ENCODE measurements at regions not wholly inside any gene's neighbourhood (a gene's known extent, or its start where the extent isn't known, plus 50 kb on each side); places are given as distances from the start of the nearest gene placed in this dataset.
"Not testable (repeated sequence)": the region's sequence is repeated elsewhere in the genome, so short reads cannot be mapped to it uniquely, and the experiment has no call there.

DNA sequence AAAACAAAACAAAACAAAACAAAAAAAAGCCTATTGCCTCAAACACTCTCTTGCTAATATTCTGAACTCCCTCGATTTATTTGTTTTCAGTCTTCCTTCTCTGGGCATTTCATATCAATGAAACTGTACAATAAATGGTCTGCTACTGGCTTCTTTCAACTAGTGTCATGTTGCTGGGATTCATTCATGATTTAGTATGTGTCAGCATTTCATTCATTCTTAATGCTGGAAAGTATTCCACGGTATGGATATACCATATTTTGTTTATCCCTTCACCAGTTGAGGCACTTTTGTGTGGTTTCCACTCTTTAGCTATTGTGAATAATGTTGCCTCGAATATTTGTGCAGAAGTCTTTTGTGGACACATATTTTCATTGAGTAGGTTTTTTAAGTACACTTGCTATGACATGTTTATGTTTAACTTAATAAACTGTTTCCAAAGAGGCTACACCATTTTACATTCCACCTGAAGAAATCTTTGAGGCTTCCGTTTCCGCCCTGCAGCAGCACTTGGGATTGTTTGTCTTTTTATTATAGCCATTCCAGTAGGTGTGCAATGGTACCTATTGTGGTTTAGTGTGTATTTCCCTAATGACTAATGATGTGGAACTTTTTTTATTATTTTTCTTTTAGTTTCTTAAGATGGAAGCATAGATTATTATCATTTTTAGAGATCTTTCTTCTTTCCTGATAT lies 543.6 kb upstream of the SOX11 start:
- no peak for DNase-seq (ENCODE audit: low spot score)

DNA sequence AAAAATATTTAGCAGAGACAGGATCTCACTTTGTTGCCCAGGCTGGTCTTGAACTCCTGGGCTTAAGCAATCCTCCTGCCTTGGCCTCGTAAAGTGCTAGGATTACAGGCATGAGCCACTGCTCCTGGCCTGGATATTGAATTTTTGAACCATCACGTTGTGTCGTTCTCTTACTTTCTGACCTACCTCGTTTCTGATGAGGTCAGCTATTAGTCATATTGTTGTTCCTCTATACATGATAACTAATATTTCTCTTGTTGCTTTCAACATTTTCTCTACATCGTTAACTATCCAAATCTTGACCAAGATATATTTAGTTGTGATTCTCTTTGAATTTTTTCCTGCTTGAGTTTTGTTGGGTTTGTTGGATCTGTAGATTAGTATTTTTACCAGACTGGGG lies 541.3 kb upstream of the SOX11 start:
- DNase-seq (ENCODE audit: low spot score) = no peak

DNA sequence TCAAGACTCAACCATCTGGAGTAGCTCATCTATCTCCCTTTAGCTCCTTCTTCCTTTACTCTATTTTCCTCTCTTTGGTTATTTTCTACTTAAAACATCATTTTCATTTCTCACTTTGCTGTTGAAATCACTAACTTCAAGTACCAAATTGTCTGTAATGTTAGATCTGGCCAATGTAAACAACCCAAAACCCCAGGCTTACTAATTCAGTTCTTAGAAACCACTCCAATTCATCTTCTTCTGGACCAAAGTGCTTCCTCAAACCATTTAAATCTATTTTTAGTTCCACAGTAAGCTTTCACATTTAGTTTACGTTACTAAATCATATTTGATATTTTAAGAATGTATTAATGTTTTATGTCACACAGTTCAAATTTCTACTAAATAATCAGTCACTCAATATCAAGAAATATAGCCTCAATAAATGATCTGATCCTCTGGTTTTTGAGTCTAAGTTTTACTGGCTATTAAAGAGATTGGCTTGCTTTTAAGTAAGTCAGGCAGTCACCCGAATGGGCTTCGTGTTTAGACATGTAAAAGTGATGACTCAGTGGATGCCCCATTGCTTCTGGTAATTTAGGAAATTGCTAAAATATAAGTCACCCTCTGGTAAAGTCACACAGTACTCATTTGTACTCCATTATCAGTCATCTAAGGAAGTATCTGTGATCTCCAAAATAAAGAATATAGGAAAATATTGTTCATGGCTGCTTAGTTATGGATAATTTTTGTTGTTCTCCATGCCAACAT lies 527.2 kb upstream of the SOX11 start:
- DNase-seq (ENCODE audit: low spot score) = no peak

DNA sequence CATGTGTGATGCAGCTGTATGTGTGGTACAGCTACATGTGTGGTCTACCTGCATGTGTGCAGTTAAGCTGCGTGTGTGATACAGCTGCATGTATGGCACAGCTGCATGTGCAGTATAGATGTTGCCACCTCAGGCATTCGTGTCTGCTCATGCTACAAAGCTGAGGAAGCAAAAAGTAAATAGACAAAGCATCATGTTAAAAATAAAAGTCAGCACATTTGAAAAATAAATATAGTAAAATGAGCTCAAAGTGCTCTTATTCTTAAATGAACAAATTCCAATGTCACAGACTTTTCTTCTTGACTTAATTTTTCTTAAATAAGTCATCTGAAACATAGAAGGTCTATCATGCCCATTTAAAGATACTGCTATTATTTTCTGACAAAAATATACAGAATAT lies 519.3 kb upstream of the SOX11 start:
- DNase-seq (ENCODE audit: low spot score) = no peak

DNA sequence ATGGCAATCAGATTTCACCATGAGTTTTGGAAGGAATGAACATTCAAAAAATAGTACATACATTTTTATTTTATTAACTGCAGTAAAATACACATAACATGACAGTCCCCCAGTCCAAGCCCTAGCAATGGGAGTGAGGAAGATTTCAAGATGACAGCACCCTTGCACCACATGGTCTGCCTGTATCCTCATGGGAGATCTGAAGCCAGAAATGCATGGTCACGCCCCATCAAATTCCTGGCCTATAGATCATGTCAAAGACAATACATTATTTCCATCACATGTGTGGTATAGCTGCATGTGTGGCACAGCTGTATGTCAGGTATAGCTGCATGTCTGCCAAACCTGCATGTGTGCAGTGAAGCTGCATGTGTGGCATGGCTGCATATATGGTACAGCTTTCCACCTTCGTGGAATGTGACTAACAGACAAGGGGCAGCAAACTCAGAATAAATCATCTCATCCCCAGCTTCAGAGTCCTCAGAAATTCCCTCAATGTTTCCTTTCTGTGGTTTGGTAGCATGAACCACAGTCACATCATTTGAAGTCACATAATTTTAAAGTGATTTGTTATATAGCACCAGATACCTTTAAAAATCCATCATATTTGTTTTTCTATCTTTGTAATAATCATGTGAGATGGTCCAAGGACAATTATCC lies 518.2 kb upstream of the SOX11 start:
- no peak for DNase-seq (ENCODE audit: low spot score)

DNA sequence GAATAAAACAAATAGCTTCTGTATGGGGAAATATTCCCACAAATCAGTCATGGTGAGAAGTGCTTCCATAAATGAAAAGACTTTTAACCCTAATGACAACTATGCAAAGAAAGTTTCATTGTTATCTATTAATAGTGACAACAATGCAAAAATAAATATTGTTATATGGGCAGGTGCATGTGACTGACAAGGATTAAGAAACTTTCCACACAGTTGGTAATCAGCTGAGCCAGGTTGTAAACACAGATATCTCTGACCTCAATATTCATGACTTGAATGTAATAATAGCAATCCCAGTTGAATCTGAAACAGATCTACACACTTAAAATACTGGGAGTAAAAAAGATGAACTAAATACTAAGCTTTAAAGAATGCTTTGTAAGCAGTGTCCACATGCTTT lies 517.0 kb upstream of the SOX11 start:
- no peak for DNase-seq (ENCODE audit: low spot score)

DNA sequence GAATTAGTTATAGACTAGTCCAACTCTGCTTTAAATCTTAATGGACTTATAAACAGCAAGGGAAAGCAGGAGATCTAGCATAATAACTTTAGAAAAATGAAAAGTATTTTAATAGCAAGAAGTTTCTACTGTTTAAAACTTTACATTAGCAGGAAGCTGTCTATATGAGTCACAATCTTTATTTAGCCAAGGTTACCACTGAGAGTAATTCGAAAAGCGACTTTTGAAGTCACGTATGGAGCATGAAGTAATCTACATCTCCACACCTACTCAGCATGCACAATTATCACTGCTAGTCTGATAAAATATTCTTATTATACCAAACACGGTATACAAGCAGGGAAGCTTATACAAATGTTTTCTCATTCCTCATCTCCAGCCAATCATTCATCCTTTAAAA lies 515.4 kb upstream of the SOX11 start:
- no peak for DNase-seq (ENCODE audit: low spot score)

DNA sequence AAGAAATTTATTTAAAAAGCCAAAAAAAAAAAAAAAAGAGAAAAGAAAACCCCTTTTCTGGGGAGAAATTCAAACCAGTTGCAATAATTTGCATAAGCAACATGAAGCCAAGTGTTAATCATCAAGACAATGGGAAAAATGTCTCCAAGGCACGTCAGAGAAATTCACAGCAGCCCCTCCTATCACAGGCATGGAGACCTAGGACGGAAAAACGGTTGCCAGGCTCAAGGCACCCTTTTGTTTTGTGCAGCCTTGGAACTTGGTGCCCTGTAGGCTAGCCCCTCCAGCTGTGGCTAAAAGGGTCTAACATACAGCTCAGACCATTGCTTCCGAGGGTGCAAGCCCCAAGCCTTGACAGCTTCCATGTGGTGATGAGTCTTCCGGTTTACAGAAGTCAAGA lies 509.2 kb upstream of the SOX11 start:
- no peak for DNase-seq (ENCODE audit: low spot score)

DNA sequence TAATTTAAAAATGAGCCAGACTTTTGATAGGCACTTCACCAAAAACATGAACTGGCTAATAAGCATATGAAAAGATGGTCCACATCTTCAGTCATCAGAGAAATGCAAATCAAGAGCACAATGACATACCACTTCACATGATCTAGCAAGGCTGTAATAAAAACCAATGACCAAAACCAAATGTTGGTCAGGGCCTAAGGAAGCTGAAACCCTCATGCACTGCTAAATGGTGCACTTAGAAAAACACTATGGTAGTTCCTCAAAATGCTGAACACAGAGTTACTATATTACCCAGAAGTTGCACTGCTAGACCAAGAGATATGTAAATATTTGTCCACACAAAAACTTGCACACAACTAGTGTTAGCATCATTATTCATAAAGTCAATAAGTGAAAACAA lies 504.9 kb upstream of the SOX11 start:
- DNase-seq (ENCODE audit: low spot score) = no peak

DNA sequence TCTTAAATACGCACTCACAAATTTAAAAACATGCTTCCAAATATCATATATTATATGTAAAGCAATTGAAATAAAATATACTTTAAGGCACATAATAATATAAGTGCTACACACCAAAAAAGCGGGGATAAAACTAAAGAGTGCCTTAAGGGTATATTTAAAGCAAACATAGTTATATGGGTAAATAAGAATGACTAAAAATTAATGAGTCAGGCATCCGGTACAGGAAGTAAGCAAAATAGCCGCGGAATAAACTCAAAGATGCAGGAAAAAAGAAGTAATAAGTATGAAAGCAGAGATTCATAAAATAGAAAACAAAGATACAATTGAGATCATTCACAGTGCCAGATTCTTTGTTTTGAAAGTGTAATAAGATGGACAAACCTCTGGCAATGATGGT lies 503.5 kb upstream of the SOX11 start:
- DNase-seq (ENCODE audit: low spot score) = no peak

DNA sequence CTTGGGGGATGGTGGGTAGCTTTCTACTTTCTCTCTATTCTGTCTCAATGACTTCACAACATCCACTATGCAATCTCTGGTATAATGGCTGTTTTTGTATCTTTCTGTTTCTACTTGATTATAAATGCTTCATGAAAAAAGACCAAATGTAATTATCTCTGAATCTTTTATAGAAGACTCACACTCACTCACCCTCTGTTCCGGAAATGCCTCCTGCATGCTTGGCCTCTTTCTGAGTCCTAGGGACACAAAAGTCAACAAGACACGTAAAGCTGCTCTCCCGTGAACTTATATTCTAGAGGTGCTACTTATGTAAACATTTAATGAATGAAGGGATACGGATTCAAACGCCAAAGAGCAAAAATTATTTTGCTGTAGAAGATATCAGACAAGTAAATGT lies 502.2 kb upstream of the SOX11 start:
- DNase-seq (ENCODE audit: low spot score) = no peak

DNA sequence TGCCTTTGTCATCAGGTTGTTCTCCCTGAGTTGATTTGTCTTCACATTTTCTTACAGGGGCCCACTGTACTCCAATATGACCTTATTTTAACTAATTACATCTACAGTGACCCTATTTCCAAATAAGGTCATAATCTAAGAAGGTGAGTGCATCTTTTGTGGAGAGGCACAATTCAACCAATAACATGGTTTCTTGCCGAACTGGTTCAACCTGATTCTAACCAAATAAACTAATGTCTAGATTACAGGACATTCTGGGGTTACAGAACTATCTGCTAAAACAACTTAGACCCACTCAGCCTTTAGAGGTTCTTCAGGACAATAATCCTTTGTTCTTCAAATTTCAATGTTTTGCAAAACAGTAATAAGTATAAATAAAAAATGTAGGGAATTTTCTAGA lies 496.5 kb upstream of the SOX11 start:
- no peak for DNase-seq (ENCODE audit: low spot score)

DNA sequence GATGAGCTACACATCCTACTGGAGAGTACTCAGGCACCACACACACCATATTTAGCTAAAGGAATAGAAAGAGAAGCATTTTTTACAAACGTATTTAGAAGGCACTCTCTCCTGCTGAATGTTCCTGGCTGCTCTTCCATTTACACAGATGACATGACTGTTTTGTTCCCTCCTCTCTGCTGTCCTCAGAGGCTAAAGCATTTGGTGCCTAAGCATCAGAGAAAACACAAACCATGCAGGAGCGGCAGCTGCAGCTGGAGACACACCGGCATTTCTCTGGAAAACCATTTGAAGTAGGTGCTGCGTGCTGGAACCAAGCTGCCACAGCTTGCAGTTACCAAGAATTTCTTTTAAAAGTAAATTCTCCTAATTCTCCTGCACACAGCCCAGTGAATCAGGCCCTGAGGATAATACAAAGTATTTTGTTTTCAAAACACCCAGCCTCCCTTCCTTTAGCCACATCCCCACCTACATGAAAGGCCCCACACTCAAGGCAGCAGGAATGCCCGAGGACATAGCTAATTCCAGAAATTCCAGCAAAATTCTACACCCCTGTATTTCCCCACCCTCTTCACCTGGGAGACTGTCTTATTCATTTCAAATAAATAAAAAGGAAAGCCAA lies 488.9 kb upstream of the SOX11 start:
- DNase-seq (ENCODE audit: low spot score) = no peak

DNA sequence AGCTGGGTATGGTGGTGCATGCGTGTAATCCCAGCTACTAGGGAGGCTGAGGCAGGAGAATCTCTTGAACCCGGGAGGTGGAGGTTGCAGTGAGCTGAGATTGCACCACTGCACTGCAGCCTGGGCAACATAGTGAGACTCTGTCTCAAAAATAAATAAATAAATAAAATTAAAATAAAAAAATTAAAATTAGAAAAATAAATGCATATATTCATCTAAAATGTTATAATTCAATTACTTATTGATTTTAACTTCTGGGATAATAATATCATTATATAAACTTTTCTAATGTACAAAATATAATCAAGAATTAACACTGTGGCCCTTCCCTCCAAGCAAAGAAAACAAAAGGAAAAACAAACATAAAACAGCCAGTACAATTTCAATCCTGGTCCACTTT lies 485.4 kb upstream of the SOX11 start:
- DNase-seq (ENCODE audit: low spot score) = not testable (repeated sequence)

DNA sequence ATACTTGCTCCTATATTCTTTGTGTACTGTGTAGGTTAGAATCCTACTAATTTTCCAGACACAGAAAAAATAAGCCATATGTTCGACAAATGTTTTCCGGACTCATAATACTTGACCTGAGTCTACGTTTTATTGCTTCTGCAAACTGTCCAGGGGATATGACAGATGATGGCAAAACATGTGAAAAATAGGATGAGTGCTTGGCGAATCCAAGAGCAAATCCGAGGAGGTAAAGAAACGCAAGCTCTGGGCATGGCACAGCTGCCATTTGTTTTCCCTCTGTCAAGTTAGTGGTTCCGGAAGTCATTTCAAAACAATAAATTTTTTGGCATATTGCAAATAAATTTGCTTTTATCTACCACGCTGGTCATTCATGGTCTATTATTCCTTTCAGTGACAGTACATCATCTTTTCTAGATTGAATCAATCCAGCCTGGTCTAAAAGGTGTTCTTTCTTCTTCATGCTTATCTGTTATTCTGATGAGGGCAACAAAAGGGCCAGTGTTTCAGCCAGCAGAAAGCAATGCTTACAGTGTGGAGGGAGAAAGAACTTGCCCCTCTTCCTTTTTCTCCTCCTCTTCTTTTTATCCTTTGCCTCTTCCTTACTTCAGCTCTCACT lies 476.1 kb upstream of the SOX11 start:
- no peak for DNase-seq (ENCODE audit: low spot score)

DNA sequence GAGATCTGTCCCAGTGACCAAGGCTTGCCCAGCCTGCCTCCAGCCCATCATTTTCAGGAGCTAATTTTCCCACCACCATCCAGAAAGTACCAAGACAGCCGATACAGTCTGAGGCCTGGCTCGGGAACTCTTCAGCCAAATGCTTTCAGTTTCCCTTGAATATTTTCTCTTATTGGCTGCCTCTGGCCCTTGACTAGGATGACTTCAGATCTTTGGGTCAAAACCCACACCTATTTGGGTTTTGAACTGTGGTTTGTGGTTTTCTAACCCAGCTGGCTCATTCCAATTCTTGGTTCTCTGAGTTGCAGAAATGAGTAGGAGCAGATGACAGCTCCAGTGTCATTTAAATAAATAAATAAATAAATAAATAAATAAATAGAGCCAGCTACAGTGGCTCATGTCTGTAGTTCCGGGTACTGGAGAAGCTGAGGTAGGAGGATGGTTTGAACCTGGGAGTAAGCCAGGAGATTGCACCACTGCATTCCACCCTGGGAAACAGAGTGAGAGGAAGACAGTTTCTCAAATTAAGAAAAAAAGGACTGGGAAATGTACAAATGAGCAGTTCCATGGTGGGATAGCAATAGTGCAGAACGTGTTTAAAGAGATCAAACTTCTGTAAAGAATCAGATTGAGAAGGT lies 465.0 kb upstream of the SOX11 start:
- DNase-seq (ENCODE audit: low spot score) = no peak

DNA sequence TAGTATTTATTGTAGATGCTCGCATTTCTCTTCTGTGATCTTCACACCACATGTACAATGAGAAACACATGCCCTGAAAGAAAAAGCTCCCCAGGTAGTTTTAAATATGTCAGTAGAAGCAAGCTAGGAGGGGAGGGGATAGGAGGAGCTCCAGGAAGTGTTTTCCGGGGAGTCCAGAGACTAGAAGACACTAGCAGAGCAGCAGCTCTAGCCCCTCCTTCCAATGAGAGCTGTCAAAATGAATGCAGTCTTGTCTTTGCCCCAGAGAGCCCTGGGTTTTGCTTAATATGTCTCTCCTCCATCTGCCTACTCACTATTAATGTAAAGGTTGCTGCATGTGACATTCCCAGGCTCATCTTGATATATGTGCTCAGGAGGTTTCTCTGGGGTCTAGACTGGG lies 462.6 kb upstream of the SOX11 start:
- no peak for DNase-seq (ENCODE audit: low spot score)

DNA sequence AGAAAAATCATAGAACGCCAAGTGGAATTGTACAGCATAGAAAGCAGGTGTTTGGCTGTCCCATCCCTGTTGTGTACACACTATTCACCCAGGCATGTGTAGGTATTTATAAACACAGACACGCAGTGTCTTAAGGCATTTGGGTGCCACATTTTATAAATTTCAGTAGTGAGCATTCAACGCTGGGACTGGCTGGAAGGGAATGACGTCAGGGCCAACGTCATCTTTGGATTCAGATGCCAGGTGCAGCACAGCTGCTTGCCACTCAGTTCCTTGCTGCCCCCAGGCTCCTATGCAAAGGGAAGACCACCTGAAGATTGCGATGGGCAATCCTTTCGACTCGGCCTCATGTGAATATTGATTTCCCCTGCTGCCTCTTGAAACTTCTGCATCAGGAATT lies 461.7 kb upstream of the SOX11 start:
- DNase-seq (ENCODE audit: low spot score) = no peak

DNA sequence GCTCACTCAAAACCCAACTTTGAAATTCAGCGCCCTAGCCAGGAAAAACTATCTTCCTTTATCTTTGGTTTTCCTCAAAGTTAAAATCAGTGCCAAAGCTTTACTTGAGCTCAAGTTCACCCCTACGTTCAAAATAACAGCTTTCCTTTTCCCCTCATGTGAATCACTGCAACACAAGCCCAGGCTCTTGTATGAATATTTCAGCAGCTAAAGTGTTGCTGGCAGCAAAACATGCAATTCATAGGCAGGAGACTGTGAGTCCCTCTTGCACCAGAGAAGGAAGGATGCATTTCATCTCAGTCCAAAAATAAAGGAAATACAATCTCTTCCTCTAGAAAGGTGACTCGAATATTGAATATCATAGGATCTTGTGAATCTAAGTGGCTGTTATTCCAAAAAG lies 461.3 kb upstream of the SOX11 start:
- no peak for DNase-seq (ENCODE audit: low spot score)

DNA sequence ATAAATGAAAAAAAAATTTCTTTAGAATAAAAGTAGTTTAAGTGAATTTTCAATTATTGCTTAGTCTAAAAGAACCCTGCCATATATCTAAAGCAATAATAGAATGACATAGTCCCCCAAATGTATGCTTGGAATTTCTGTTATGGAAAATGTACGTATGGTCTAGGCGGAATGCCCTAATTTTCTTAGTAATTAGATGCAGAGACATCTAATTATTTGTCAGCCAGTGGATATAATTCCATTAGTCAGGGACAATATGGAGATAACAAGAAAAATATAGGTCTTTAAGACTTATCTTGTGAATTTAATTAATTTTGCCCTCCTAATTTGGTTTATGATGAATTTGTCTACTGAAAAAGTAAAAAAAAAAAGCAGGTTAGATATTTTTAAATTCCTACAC lies 460.9 kb upstream of the SOX11 start:
- no peak for DNase-seq (ENCODE audit: low spot score)

DNA sequence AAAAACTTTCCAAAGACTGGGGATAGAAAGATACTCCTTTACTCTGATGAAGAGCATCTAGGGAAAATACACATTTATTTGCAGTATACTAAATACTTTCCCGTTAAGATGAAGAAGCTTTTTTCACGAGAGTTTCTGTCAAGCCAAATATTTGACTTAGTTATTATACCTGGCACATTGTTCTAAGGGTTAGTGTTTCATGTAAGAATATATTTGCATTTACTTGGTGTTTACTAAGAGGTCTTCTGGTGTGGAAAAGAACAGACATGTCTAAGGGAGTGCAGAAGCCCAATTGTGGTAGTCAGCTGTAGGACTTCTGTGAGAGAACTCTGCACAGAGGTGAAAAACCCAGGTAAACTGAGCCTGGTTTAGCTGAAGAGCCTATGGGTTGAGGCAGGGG lies 457.6 kb upstream of the SOX11 start:
- DNase-seq (ENCODE audit: low spot score) = no peak

DNA sequence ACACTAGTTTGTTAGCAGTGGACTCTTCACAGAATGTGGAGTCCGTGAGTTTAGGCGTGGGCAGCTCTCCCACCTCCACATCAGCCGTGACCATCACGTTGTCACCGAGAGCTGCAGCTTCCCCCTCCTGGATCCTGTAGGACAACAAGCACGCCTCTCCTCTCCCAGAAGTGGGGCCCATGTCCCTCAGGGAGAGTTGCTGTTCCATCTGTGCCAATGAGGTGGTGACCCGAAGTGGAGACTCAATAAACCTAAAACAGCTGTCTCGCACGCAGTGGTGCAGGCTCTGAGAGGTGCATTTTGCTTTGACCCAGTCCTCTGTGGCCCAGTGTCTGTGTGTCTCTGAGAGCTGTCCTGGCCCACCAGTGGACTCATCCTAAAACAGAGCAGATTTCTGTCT lies 456.5 kb upstream of the SOX11 start:
- no peak for DNase-seq (ENCODE audit: low spot score)
